PC-3 (cell line): ENCODE measurements at regions not wholly inside any gene's neighbourhood (a gene's known extent, or its start where the extent isn't known, plus 50 kb on each side); places are given as distances from the start of the nearest gene placed in this dataset.

Experiments
- ATAC-seq: fragments of 200-7000 bp; cut with Tn5 transposase; 2 replicates; pipeline ENCODE4 v1.9.1; 2020; ENCODE audit warnings: mild to moderate bottlenecking, moderate library complexity
- BruUV-seq: library from RNA; stranded (reverse); fragments of 400-500 nt; replicated peaks from 2 replicates; lab custom pipeline; 2021; lab: Mats Ljungman, UMichigan
- CTCF ChIA-PET: fragments of 300-600 bp; sonication (Branson Sonifier 250); formaldehyde crosslinking; loops from one replicate; lab custom pipeline; 2022; ENCODE audit warnings: antibody characterized with exemption; lab: Charles Lee
- POLR2A ChIA-PET: fragments of 300-600 bp; sonication (Branson Sonifier 250); formaldehyde crosslinking; loops from one replicate; lab custom pipeline; 2022; ENCODE audit warnings: antibody characterized with exemption; ENCODE audit not compliant: unreplicated experiment; lab: Charles Lee
- DNase-seq: peaks from one replicate; pipeline ENCODE4 v3.0.0-alpha.2; 2015
- H2AFZ ChIP-seq: fragments of 300-600 bp; sonication (generic); 2 replicates; pipeline ENCODE4 v1.6.0; 2016; ENCODE audit warnings: antibody characterized with exemption, low read length
- H3F3A ChIP-seq: fragments of 300-600 bp; sonication (generic); one replicate; pipeline ENCODE4 v1.6.0; 2017; ENCODE audit warnings: antibody characterized with exemption, low read length, control low read depth, mild to moderate bottlenecking; ENCODE audit not compliant: unreplicated experiment
- H3K27ac ChIP-seq: fragments of 300-600 bp; sonication (generic); 2 replicates; pipeline ENCODE4 v1.5.1; 2016; ENCODE audit warnings: mild to moderate bottlenecking, low read length
- H3K27me3 ChIP-seq: fragments of 300-600 bp; sonication (generic); 2 replicates; pipeline ENCODE4 v1.6.1; 2016; ENCODE audit warnings: low read length, mixed read lengths
- H3K36me3 ChIP-seq: fragments of 300-600 bp; sonication (generic); 2 replicates; pipeline ENCODE4 v1.6.1; 2016; ENCODE audit warnings: low read depth, mixed run types, low read length, mixed read lengths
- H3K4me1 ChIP-seq: fragments of 300-600 bp; sonication (generic); 2 replicates; pipeline ENCODE4 v1.5.1; 2016; ENCODE audit warnings: low read length; ENCODE audit not compliant: insufficient read depth
- H3K4me2 ChIP-seq: fragments of 300-600 bp; sonication (generic); 2 replicates; pipeline ENCODE4 v1.6.0; 2016; ENCODE audit warnings: low read length
- H3K4me3 ChIP-seq: fragments of 300-600 bp; sonication (generic); 2 replicates; pipeline ENCODE4 v1.5.1; 2016; ENCODE audit warnings: mild to moderate bottlenecking, low read length, mixed read lengths
- H3K79me2 ChIP-seq: fragments of 300-600 bp; sonication (generic); 2 replicates; pipeline ENCODE4 v1.6.1; 2017; ENCODE audit warnings: low read length, mixed read lengths
- H3K9ac ChIP-seq: fragments of 300-600 bp; sonication (generic); 2 replicates; pipeline ENCODE4 v1.6.0; 2016; ENCODE audit warnings: mild to moderate bottlenecking, low read length
- H3K9me2 ChIP-seq: fragments of 300-600 bp; sonication (generic); replicated peaks from 2 replicates; pipeline ENCODE4 v1.6.1; 2016; ENCODE audit warnings: mixed run types, low read length, mixed read lengths
- H3K9me3 ChIP-seq: fragments of 300-600 bp; sonication (generic); 2 replicates; pipeline ENCODE4 v1.6.1; 2016; ENCODE audit warnings: low read length, mixed read lengths
- H4K20me1 ChIP-seq: fragments of 300-600 bp; sonication (generic); 2 replicates; pipeline ENCODE4 v1.6.1; 2016; ENCODE audit warnings: low read length, mixed read lengths
- CTCF ChIP-seq: fragments of 300-600 bp; sonication (generic); conservative IDR thresholded peaks from 2 replicates; pipeline ENCODE4 v1.5.1; 2017; ENCODE audit warnings: antibody characterized with exemption, low read depth, mild to moderate bottlenecking, low read length
- EZH2 ChIP-seq: fragments of 300-600 bp; sonication (generic); IDR thresholded peaks from one replicate; pipeline ENCODE4 v1.6.1; 2017; ENCODE audit warnings: antibody characterized with exemption, mild to moderate bottlenecking, low read length; ENCODE audit not compliant: unreplicated experiment
- EZH2phosphoT487 ChIP-seq: fragments of 300-600 bp; sonication (generic); IDR thresholded peaks from 2 replicates; pipeline ENCODE4 v1.6.1; 2018; ENCODE audit warnings: mild to moderate bottlenecking, antibody characterized with exemption, low read length, borderline replicate concordance
- intact Hi-C: fragments of 100-400 bp; cut with micrococcal nuclease; formaldehyde crosslinking; loops from 2 replicates; pipeline ENCODE4 v1.9.0; 2023

GRCh38 chr13:24022568-24022967 lies 125.3 kb upstream of the C1QTNF9B start:
- DNase-seq (no peak), ATAC-seq (no peak)
- Histone ChIP-seq H2AFZ (no peak overlapping the region), H3K4me1 (0 out of 2 replicates have a peak, but pooled peaks cover 4% of the 10 kb centered on the region), H3K4me3 (no peak overlapping the region), H3K27me3 (no peaks in the 10 kb centered on the region), H3K9ac (no peak overlapping the region), H4K20me1 (no peaks in the 10 kb centered on the region), H3K4me2 (no peak overlapping the region), H3K9me2 (no peaks in the 10 kb centered on the region), H3K9me3 (no peaks in the 10 kb centered on the region), H3K27ac (no peak overlapping the region), H3K36me3 (no peaks in the 10 kb centered on the region), H3K79me2 (no peaks in the 10 kb centered on the region), H3F3A (no peaks in the 10 kb centered on the region)
- ChIA-PET CTCF (interaction anchor here (1.0 kb wide), 1 partner anchor 206 kb away, joined by 3 read pairs; no protein-coding TSS in a partner anchor), POLR2A (no interaction called here)
- BruUV-seq: no TSS peak
- TF ChIP-seq EZH2 (no peak), EZH2phosphoT487 (no peak), CTCF (no peak)
- intact Hi-C loops: loop anchor here (10.0 kb wide), 1 partner anchor 98 kb away; no protein-coding TSS in a partner anchor

GRCh38 chr13:24023073-24023472 lies 125.8 kb upstream of the C1QTNF9B start:
- POLR2A ChIA-PET: no interaction called here
- intact Hi-C loops: loop anchor here (10.0 kb wide), 1 partner anchor 98 kb away; no protein-coding TSS in a partner anchor
- H3K4me1 ChIP-seq: 0 out of 2 replicates have a peak, but pooled peaks cover 4% of the 10 kb centered on the region

More at GRCh38 chr13:24023073-24023472, 125.8 kb upstream of the C1QTNF9B start:
- no peak overlapping the region for H3K4me3 ChIP-seq
- H3K9me3 ChIP-seq: no peaks in the 10 kb centered on the region
- no peak overlapping the region for H3K9ac ChIP-seq
- CTCF ChIA-PET: interaction anchor here (1.0 kb wide), 1 partner anchor 206 kb away, joined by 3 read pairs; no protein-coding TSS in a partner anchor
- H3F3A ChIP-seq: no peaks in the 10 kb centered on the region
- no peak for ATAC-seq
- TF ChIP-seq EZH2: no peak
- TF ChIP-seq CTCF: no peak
- no peak for TF ChIP-seq EZH2phosphoT487
- H3K9me2 ChIP-seq: no peaks in the 10 kb centered on the region
- no peak for DNase-seq
- no peak overlapping the region for H3K4me2 ChIP-seq
- H4K20me1 ChIP-seq: no peaks in the 10 kb centered on the region
- no TSS peak for BruUV-seq
- no peaks in the 10 kb centered on the region for H3K27me3 ChIP-seq
- H3K36me3 ChIP-seq: no peaks in the 10 kb centered on the region
- no peak overlapping the region for H3K27ac ChIP-seq
- H3K79me2 ChIP-seq: no peaks in the 10 kb centered on the region
- H2AFZ ChIP-seq: no peak overlapping the region
